Lower lobe of right lung (tissue), 2 donors: ENCODE measurements at regions not wholly inside any gene's neighbourhood (a gene's known extent, or its start where the extent isn't known, plus 50 kb on each side); places are given as distances from the start of the nearest gene placed in this dataset.

Experiments used
- ATAC-seq, 2 donors: fragments of 200-7000 bp; cut with Tn5 transposase; one replicate each; pipeline ENCODE4 v1.9.1; 2020 to 2022; ENCODE audit warnings: mild to moderate bottlenecking in 2 of 2, moderate library complexity in 2 of 2
- DNase-seq: peaks from one replicate; pipeline ENCODE4 v3.0.0-alpha.2; 2020
- H3K27ac ChIP-seq: fragments of 200-600 bp; one replicate; pipeline ENCODE4 v1.8.0; 2022
- H3K27me3 ChIP-seq: fragments of 200-600 bp; one replicate; pipeline ENCODE4 v1.8.0; 2022; ENCODE audit warnings: low read depth
- H3K36me3 ChIP-seq: fragments of 200-600 bp; one replicate; pipeline ENCODE4 v1.8.0; 2022; ENCODE audit warnings: mild to moderate bottlenecking
- H3K4me1 ChIP-seq: fragments of 200-600 bp; one replicate; pipeline ENCODE4 v1.8.0; 2022
- H3K4me3 ChIP-seq: fragments of 200-600 bp; one replicate; pipeline ENCODE4 v1.8.0; 2022; ENCODE audit warnings: mild to moderate bottlenecking
- H3K9me3 ChIP-seq: fragments of 200-600 bp; one replicate; pipeline ENCODE4 v1.8.0; 2022
- CTCF ChIP-seq: fragments of 200-600 bp; IDR thresholded peaks from one replicate; pipeline ENCODE4 v1.8.0; 2022; ENCODE audit warnings: antibody characterized with exemption, mild to moderate bottlenecking
- intact Hi-C: fragments of 100-400 bp; cut with DNase I; formaldehyde crosslinking; loops from one replicate; pipeline ENCODE4 v1.11.0; 2022
- donor health status: DM: no; HTN: yes; CAD: no; lungs with severe emphysema.

- Histone ChIP-seq H3K9me3 (no peaks in the 10 kb centered on the region), H3K27me3 (no peaks in the 10 kb centered on the region), H3K4me3 (no peak overlapping the region), H3K27ac (no peak overlapping the region), H3K4me1 (no peaks in the 10 kb centered on the region), H3K36me3 (no peaks in the 10 kb centered on the region)
- intact Hi-C loops = no loop called here
- no peak for TF ChIP-seq CTCF
- peak in 1 of 2 donors; percentile 32 for ATAC-seq
- no peak for DNase-seq
These were observed 742.5 kb downstream of the TDRD15 start for GRCh38 chr2:21866316-21866715.

GRCh38 chr2:21887881-21888280 is 764.1 kb downstream of the TDRD15 start:
- intact Hi-C loops = no loop called here
- no peak overlapping the region for H3K4me3 ChIP-seq
- H3K4me1 ChIP-seq = no peaks in the 10 kb centered on the region
- no peak overlapping the region for H3K27ac ChIP-seq
- no peaks in the 10 kb centered on the region for H3K9me3 ChIP-seq
- H3K27me3 ChIP-seq = no peaks in the 10 kb centered on the region
- H3K36me3 ChIP-seq = no peaks in the 10 kb centered on the region
- DNase-seq (no peak), ATAC-seq (no peak)
- no peak for TF ChIP-seq CTCF

- H3K27ac ChIP-seq = no peak overlapping the region
- intact Hi-C loops = no loop called here
- no peak for TF ChIP-seq CTCF
These were observed 766.3 kb downstream of the TDRD15 start for GRCh38 chr2:21890041-21890440.

DNA sequence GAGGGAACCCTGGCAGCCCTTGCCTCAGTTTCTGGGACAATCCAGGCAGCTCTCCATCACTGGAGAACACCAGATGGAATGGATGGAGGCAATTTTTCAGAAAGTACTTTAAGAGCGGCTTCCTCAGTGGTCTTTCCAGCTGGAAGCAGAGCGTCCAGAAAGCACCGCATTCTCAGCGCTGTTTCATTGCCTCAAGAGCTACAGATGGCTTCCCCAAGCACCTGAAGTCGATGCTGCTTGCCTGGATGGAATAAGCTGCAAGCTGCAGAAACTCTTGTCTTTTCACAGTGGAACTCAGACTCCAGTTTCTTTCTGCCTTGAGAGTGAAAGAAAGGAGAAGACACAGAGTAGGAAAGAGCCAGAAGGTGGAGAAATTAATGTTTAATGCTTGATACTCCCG is 766.9 kb downstream of the TDRD15 start:
- no peak overlapping the region for H3K27ac ChIP-seq
- no peaks in the 10 kb centered on the region for H3K27me3 ChIP-seq
- no peak for ATAC-seq
- H3K4me3 ChIP-seq = no peak overlapping the region
- intact Hi-C loops = no loop called here
- H3K36me3 ChIP-seq = no peaks in the 10 kb centered on the region
- TF ChIP-seq CTCF = no peak
- DNase-seq = no peak
- no peaks in the 10 kb centered on the region for H3K9me3 ChIP-seq
- H3K4me1 ChIP-seq = no peaks in the 10 kb centered on the region

More at GRCh38 chr2:21890041-21890440, 766.3 kb downstream of the TDRD15 start:
- no peak overlapping the region for H3K4me3 ChIP-seq
- ATAC-seq (no peak), DNase-seq (no peak)
- no peaks in the 10 kb centered on the region for H3K9me3 ChIP-seq
- H3K4me1 ChIP-seq = no peaks in the 10 kb centered on the region
- H3K36me3 ChIP-seq = no peaks in the 10 kb centered on the region
- no peaks in the 10 kb centered on the region for H3K27me3 ChIP-seq

- Histone ChIP-seq H3K9me3 (no peaks in the 10 kb centered on the region), H3K27me3 (no peaks in the 10 kb centered on the region), H3K36me3 (no peaks in the 10 kb centered on the region), H3K27ac (no peak overlapping the region), H3K4me1 (no peaks in the 10 kb centered on the region), H3K4me3 (no peak overlapping the region)
- ATAC-seq = peak in 1 of 2 donors; percentile 11
- intact Hi-C loops = no loop called here
- no peak for TF ChIP-seq CTCF
- DNase-seq = no peak
These were observed 767.4 kb downstream of the TDRD15 start for GRCh38 chr2:21891191-21891590.

DNA sequence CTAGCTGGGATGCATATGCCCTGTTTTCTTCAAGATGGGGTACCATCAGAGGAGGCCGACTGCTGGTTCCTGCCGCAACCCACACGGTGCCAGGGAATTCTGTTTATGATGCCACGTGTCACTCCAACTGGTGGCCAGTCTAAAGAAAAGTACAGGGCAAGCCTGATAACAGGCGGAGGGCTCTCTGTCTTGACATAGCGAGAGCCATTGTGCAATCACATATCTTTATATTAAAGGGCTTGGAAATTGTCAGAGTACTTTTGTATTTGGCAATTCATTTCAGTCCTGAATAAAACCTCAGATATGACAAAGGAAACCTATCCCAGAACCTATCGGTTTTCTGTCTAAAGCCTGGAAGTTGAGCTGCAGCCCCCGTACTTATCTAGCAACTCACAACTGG is 768.4 kb downstream of the TDRD15 start:
- no peaks in the 10 kb centered on the region for H3K27me3 ChIP-seq
- no peaks in the 10 kb centered on the region for H3K36me3 ChIP-seq
- intact Hi-C loops = no loop called here
- no peak overlapping the region for H3K4me3 ChIP-seq
- H3K9me3 ChIP-seq = no peaks in the 10 kb centered on the region
- no peaks in the 10 kb centered on the region for H3K4me1 ChIP-seq
- no peak for ATAC-seq
- no peak overlapping the region for H3K27ac ChIP-seq
- TF ChIP-seq CTCF = no peak
- no peak for DNase-seq
